D721Med (cell line): ENCODE measurements at regions not wholly inside any gene's neighbourhood (a gene's known extent, or its start where the extent isn't known, plus 50 kb on each side); places are given as distances from the start of the nearest gene placed in this dataset.

Source experiments
- DNase-seq: peaks from one replicate; pipeline ENCODE4 v3.0.0; 2011; ENCODE audit warnings: low spot score; ENCODE audit not compliant: insufficient read length
- FAIRE-seq: peaks from 2 replicates; lab custom pipeline; 2011; peaks lifted over from hg19 to GRCh38; lab: Jason Lieb, UNC
- TF ChIP-seq, protein P1 (sequence below): IDR thresholded peaks from 2 replicates; pipeline ENCODE4 v1.5.1; 2012; ENCODE audit warnings: mild to moderate bottlenecking, control low read depth; ENCODE audit not compliant: insufficient read depth; ENCODE audit errors: missing control alignments

DNA sequence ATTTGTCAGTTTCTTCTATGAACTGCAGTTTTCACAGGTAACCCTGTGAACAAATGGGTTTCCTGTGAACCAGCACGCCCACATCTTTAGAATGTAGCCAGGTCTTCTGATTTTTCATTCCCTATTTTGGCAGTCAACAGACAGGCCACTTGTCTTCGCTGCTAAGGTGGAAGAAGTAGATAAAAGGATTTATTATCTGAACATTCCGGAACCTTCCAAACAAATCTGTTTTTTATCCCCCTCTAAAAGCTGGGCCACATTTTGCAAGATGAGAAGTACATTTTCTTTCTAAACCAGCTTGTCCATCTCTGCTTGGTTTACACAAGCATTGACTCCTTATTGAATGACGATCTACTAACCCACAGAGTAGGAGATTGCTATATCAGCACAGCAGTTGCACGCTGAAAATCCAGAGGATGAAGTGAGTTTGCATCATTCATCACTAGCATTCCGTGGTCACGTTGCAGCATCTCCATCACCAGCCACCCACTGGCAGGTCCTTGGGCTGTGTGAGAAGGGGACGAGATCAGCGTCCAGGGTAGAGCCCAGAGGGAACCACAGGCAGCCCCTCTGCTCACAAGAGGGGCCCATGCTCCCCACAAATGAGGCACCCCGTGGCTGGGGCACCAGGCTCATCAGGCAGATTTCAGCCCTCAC is 83.5 kb downstream of the TOMM20 start:
- no peak for DNase-seq
- FAIRE-seq = no peak
- TF ChIP-seq, protein P1, sequence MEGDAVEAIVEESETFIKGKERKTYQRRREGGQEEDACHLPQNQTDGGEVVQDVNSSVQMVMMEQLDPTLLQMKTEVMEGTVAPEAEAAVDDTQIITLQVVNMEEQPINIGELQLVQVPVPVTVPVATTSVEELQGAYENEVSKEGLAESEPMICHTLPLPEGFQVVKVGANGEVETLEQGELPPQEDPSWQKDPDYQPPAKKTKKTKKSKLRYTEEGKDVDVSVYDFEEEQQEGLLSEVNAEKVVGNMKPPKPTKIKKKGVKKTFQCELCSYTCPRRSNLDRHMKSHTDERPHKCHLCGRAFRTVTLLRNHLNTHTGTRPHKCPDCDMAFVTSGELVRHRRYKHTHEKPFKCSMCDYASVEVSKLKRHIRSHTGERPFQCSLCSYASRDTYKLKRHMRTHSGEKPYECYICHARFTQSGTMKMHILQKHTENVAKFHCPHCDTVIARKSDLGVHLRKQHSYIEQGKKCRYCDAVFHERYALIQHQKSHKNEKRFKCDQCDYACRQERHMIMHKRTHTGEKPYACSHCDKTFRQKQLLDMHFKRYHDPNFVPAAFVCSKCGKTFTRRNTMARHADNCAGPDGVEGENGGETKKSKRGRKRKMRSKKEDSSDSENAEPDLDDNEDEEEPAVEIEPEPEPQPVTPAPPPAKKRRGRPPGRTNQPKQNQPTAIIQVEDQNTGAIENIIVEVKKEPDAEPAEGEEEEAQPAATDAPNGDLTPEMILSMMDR = no peak

DNA sequence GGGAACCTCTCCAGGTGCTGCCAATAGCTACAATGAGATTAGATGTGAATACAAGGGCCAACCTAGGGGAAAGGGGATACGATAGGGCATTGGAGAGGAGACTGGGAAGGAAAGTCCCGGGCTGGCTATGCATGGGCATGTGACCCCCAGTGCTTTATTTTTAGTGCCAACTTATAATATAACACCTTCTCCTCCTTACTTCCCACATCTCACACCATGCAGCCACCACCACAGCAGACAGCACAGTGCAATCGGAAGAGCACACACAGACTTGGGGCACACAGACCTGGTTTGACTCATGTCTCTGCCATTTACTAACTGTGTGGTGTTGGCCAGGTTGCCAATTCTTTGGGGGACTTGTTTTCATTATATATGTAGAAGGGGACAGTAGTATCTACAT is 85.4 kb downstream of the TOMM20 start:
- TF ChIP-seq, protein P1 = no peak
- FAIRE-seq (no peak), DNase-seq (no peak)

DNA sequence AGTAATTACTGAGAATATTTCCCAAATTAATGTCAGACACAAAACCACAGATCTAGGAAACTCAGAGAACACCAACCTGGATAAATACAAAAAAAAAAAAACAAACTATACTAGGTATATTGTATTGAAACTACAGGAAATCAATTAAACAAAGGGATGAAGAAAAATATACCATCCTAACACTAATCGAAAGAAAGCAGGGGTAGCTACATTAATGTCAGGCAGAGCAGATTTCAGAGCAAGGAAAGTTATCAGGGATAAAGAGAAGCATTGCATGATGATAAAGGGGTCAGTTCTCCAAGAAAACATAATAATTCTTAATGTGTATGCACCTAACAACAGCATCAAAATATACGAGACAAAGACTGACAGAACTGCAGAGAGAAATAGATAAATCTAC is 89.9 kb downstream of the TOMM20 start:
- TF ChIP-seq, protein P1 = no peak
- DNase-seq = no peak
- FAIRE-seq = no peak

DNA sequence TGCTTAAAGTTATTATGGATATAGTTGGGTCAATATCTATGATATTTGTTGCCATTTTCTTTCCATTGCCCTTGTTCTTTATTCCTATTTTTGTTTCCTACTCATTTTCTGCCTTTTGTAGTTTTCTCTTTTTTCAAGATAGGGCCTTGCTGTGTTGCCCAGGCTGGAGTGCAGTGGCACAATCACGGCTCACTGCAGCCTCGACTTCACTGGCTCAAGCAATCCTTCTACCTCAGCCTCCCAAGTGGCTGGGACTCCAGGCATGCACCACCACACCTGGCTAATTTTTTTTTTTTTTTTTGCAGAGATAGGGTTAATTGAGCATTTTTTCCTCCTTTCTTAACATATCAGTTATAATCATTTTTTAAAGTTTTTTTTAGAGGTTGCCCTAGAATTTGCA is 92.7 kb downstream of the TOMM20 start:
- TF ChIP-seq, protein P1 = no peak
- FAIRE-seq (no peak), DNase-seq (no peak)

DNA sequence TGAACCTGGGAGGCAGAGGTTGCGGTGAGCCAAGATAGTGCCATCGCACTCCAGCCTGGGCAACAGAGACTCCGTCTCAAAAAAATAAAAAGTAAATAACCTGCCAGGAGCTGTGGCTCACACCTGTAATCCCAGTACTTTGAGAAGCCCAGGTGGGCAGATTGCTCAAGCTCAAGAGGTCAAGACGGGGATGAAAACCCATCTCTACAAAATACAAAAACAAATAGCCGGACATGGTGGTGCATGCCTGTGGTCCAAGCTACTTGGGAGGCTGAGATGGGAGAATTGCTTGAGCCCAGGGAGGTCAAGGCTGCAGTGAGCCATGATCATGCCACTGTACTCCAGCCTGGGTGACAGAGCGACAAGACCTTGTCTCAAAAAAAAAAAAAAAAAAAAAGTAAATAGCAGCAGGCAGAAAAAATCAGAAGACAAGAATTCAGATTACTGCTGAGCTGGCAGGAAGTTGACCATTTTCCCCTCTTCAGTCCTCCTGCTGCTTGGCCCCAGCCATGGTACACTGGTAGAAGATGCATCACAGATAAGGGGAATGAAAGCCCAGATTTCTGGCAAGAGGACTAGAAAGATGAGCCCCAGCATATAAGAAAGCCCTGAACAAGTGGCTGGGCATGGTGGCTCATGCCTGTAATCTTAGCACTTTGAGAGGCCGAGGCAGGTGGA is 97.6 kb downstream of the TOMM20 start:
- DNase-seq = no peak
- TF ChIP-seq, protein P1 = no peak
- no peak for FAIRE-seq

DNA sequence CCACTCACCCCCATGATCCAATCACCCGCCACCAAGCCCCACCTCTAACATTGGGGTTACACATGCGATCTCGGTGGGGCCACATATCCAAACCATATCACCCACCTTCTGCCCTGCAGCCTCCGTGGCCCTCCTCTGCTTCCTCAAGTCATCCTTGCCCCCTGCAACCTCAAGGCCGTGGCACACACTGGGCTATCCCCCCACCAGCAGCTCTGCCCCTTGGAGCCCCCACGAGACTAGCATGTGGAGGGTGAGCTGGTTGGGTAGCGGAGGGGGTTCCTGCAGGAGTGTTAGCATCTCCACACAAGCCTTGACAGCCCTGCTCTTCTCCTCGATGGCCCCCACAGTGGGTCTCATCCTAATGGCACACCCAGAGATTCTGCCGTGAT is 100.8 kb downstream of the TOMM20 start:
- TF ChIP-seq, protein P1 = no peak
- DNase-seq (no peak), FAIRE-seq (no peak)
